PC-9 (cell line): ENCODE measurements at regions not wholly inside any gene's neighbourhood (a gene's known extent, or its start where the extent isn't known, plus 50 kb on each side); places are given as distances from the start of the nearest gene placed in this dataset.

Experiments used
- BruUV-seq: library from RNA; stranded (reverse); fragments of 400-500 nt; replicated peaks from 2 replicates; lab custom pipeline; 2021; lab: Mats Ljungman, UMichigan
- CTCF ChIA-PET: fragments of 300-600 bp; sonication (Branson Sonifier 250); formaldehyde crosslinking; loops from one replicate; lab custom pipeline; 2022; ENCODE audit warnings: antibody characterized with exemption; lab: Charles Lee
- POLR2A ChIA-PET: fragments of 300-600 bp; sonication (Branson Sonifier 250); formaldehyde crosslinking; loops from one replicate; lab custom pipeline; 2022; ENCODE audit warnings: antibody characterized with exemption; ENCODE audit not compliant: unreplicated experiment; lab: Charles Lee
- DNase-seq, 2 experiments: peaks; one replicate each; pipeline versions ENCODE4 v3.0.0 to v3.0.0-alpha.2; 2015 to 2022; ENCODE audit warnings: mixed read lengths in 1 of 2
- H2AFZ ChIP-seq: fragments of 200-600 bp; sonication (generic); 2 replicates; pipeline ENCODE4 v1.8.1; 2017; ENCODE audit warnings: antibody characterized with exemption
- H3F3A ChIP-seq: fragments of 200-600 bp; sonication (generic); 2 replicates; pipeline ENCODE4 v1.8.1; 2017; ENCODE audit warnings: antibody characterized with exemption, mild to moderate bottlenecking, low read depth; ENCODE audit not compliant: insufficient read depth
- H3K27ac ChIP-seq: fragments of 200-600 bp; sonication (generic); 2 replicates; pipeline ENCODE4 v1.6.1; 2016; ENCODE audit warnings: mixed run types
- H3K27me3 ChIP-seq: fragments of 200-600 bp; sonication (generic); 2 replicates; pipeline ENCODE4 v1.6.1; 2016; ENCODE audit warnings: low read depth, mixed run types; ENCODE audit not compliant: insufficient read depth
- H3K36me3 ChIP-seq: fragments of 200-600 bp; sonication (generic); 2 replicates; pipeline ENCODE4 v1.6.1; 2016; ENCODE audit warnings: low read depth, mixed run types
- H3K4me1 ChIP-seq: fragments of 200-600 bp; sonication (generic); replicated peaks from 2 replicates; pipeline ENCODE4 v1.6.1; 2016; ENCODE audit warnings: mixed run types; ENCODE audit not compliant: insufficient read depth
- H3K4me2 ChIP-seq: fragments of 200-600 bp; sonication (generic); 2 replicates; pipeline ENCODE4 v1.6.1; 2017; ENCODE audit warnings: mixed run types
- H3K4me3 ChIP-seq: fragments of 200-600 bp; sonication (generic); 2 replicates; pipeline ENCODE4 v1.6.1; 2016; ENCODE audit warnings: mixed run types
- H3K79me2 ChIP-seq: fragments of 200-600 bp; sonication (generic); 2 replicates; pipeline ENCODE4 v1.6.1; 2017; ENCODE audit warnings: low read depth, mixed run types
- H3K9me2 ChIP-seq: fragments of 200-600 bp; sonication (generic); 2 replicates; pipeline ENCODE4 v1.8.1; 2017; ENCODE audit warnings: mild to moderate bottlenecking; ENCODE audit not compliant: insufficient read depth
- H3K9me3 ChIP-seq: fragments of 200-600 bp; sonication (generic); 2 replicates; pipeline ENCODE4 v1.8.1; 2016; ENCODE audit warnings: low read depth; ENCODE audit not compliant: insufficient read depth
- H4K20me1 ChIP-seq: fragments of 200-600 bp; sonication (generic); 2 replicates; pipeline ENCODE4 v1.8.1; 2017; ENCODE audit not compliant: insufficient read depth
- EZH2 ChIP-seq: fragments of 200-600 bp; sonication (generic); IDR thresholded peaks from 2 replicates; pipeline ENCODE4 v1.8.0; 2017; ENCODE audit warnings: antibody characterized with exemption, low read depth
- intact Hi-C: fragments of 100-400 bp; cut with micrococcal nuclease; formaldehyde crosslinking; loops from one replicate; pipeline ENCODE4 v1.10.0; 2022; ENCODE audit not compliant: unreplicated experiment
- TF ChIP-seq, protein P1 (sequence below): fragments of 200-600 bp; sonication (generic); conservative IDR thresholded peaks from 2 replicates; pipeline ENCODE4 v1.6.1; 2017; ENCODE audit warnings: mixed run types, antibody characterized with exemption, mild to moderate bottlenecking, moderate library complexity

DNA sequence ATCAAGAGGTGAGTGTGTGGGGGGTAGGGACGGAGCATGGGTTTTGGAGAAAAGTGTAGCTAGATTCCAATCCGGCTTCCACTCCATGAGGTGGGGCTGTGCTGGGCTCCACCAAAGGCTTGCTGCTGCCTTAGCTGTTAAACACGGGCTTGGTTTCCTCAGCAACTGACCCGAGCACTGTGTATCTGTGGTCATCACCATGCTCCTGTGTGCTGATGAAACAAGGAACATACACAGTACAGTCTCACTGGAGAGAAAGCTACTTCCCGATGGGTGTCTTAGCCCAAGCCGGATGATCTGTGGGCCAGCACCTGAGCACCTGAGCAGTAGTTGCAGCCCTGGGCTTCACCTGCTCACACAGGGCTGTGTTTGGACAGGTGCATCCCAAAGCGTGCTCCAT lies 52.9 kb upstream of the VRK1 start:
- ChIA-PET POLR2A (no interaction called here), CTCF (no interaction called here)
- H3K4me1 ChIP-seq, result no peaks in the 10 kb centered on the region
- H3K79me2 ChIP-seq, result no peaks in the 10 kb centered on the region
- BruUV-seq, result no TSS peak
- H3K27me3 ChIP-seq, result peaks cover 10% of the 10 kb centered on the region; the same call in 1 of the 2 replicates
- no peaks in the 10 kb centered on the region for H3K9me2 ChIP-seq
- DNase-seq, result no peak
- no peak overlapping the region for H2AFZ ChIP-seq
- H3K27ac ChIP-seq, result no peak overlapping the region
- H3K4me2 ChIP-seq, result no peak overlapping the region
- no peaks in the 10 kb centered on the region for H4K20me1 ChIP-seq
- no peak for TF ChIP-seq EZH2
- TF ChIP-seq, protein P1, sequence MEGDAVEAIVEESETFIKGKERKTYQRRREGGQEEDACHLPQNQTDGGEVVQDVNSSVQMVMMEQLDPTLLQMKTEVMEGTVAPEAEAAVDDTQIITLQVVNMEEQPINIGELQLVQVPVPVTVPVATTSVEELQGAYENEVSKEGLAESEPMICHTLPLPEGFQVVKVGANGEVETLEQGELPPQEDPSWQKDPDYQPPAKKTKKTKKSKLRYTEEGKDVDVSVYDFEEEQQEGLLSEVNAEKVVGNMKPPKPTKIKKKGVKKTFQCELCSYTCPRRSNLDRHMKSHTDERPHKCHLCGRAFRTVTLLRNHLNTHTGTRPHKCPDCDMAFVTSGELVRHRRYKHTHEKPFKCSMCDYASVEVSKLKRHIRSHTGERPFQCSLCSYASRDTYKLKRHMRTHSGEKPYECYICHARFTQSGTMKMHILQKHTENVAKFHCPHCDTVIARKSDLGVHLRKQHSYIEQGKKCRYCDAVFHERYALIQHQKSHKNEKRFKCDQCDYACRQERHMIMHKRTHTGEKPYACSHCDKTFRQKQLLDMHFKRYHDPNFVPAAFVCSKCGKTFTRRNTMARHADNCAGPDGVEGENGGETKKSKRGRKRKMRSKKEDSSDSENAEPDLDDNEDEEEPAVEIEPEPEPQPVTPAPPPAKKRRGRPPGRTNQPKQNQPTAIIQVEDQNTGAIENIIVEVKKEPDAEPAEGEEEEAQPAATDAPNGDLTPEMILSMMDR, result no peak
- no peak overlapping the region for H3K4me3 ChIP-seq
- intact Hi-C loops, result no loop called here
- H3K9me3 ChIP-seq, result no peaks in the 10 kb centered on the region
- no peaks in the 10 kb centered on the region for H3F3A ChIP-seq
- H3K36me3 ChIP-seq, result no peaks in the 10 kb centered on the region

DNA sequence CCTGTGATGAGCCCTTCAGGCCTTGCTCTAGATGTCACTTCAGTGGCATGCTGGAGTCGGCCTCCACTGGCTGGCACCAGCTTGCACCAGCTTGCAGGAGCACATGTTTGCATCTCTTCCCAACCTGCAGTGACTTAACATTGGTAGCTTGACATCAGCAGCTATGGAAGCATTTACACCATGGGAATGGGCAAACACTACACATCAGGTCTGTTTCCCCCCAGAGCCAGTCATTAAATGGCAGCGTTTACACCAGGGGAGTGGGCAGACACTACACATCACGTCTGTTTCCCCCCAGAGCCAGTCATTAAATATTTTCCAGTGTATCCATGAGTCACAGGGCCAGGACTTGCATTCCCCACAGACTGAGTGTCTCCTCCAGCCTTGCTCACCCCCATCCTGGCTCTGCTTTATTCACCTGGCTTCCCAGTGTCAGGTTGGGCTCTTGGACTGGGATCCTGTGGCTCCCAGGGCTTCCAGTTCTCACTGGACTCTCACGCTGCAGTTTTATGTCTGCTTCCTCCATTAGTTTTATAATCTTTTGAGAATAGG lies 51.6 kb upstream of the VRK1 start:
- H2AFZ ChIP-seq, result no peak overlapping the region
- peaks cover 2% of the 10 kb centered on the region; the same call in 1 of the 2 replicates for H3K27me3 ChIP-seq
- TF ChIP-seq, protein P1, result no peak
- TF ChIP-seq EZH2, result no peak
- CTCF ChIA-PET, result no interaction called here
- no TSS peak for BruUV-seq
- no peak overlapping the region for H3K4me3 ChIP-seq
- H3K36me3 ChIP-seq, result no peaks in the 10 kb centered on the region
- no peak overlapping the region for H3K4me2 ChIP-seq
- no peaks in the 10 kb centered on the region for H3K9me2 ChIP-seq
- H3K27ac ChIP-seq, result no peak overlapping the region
- no peaks in the 10 kb centered on the region for H3K9me3 ChIP-seq
- intact Hi-C loops, result no loop called here
- no peaks in the 10 kb centered on the region for H3F3A ChIP-seq
- no peaks in the 10 kb centered on the region for H3K4me1 ChIP-seq
- no peaks in the 10 kb centered on the region for H4K20me1 ChIP-seq
- POLR2A ChIA-PET, result no interaction called here
- no peak for DNase-seq
- H3K79me2 ChIP-seq, result no peaks in the 10 kb centered on the region

DNA sequence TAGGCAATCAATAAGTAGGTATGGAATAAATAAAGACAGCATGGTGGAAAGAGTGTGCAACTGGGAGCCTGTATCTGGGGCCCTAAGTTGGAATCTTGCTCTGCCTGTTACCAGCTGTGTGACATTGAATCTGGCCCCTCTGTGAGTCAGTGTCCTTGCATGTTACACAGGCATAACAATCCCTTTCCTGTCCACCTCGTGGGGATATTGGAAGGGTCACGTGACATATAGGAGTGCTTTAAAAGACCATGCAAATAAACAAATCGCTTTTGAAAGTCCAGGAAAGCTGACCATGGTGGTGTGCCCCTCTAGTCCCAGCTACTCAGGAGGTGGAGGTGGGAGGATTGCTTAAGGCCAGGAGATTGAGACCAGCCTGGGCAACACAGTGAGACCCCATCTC lies 51.1 kb upstream of the VRK1 start:
- no peak overlapping the region for H3K4me2 ChIP-seq
- ChIA-PET POLR2A (no interaction called here), CTCF (no interaction called here)
- no peaks in the 10 kb centered on the region for H3K9me3 ChIP-seq
- no TSS peak for BruUV-seq
- H3K79me2 ChIP-seq, result no peaks in the 10 kb centered on the region
- H3K27ac ChIP-seq, result no peak overlapping the region
- no peaks in the 10 kb centered on the region for H4K20me1 ChIP-seq
- H2AFZ ChIP-seq, result no peak overlapping the region
- no peak for DNase-seq
- no peaks in the 10 kb centered on the region; the same call in 1 of the 2 replicates for H3K27me3 ChIP-seq
- intact Hi-C loops, result no loop called here
- no peaks in the 10 kb centered on the region for H3F3A ChIP-seq
- H3K4me3 ChIP-seq, result no peak overlapping the region
- H3K4me1 ChIP-seq, result no peaks in the 10 kb centered on the region
- no peaks in the 10 kb centered on the region for H3K9me2 ChIP-seq
- TF ChIP-seq, protein P1, result no peak
- no peak for TF ChIP-seq EZH2
- H3K36me3 ChIP-seq, result no peaks in the 10 kb centered on the region
